ENCODE measurements at regions not wholly inside any gene's neighbourhood (a gene's known extent, or its start where the extent isn't known, plus 50 kb on each side); places are given as distances from the start of the nearest gene placed in this dataset.

GRCh38 chr2:7846607-7847006 lies 835.2 kb upstream of the ID2 start:
- BruUV-seq (replicated peaks) = no TSS peak
- Histone ChIP-seq H3K36me3 (ENCODE audit: control insufficient read depth, insufficient read depth, low read length) (no peaks in the 10 kb centered on the region), H4K20me1 (replicated peaks; ENCODE audit: control insufficient read depth, insufficient read depth, low read length) (no peaks in the 10 kb centered on the region), H3K4me3 (no peak overlapping the region), H3K9me3 (replicated peaks; ENCODE audit: control insufficient read depth, insufficient read depth, low read depth, low read length) (no peaks in the 10 kb centered on the region), H3K9me1 (ENCODE audit: control insufficient read depth, insufficient read depth, low read length) (no peaks in the 10 kb centered on the region), H3K4me1 (replicated peaks in 1 of 2; ENCODE audit: control insufficient read depth in 2 of 2, insufficient read depth in 2 of 2, low read length in 2 of 2) (no peaks in the 10 kb centered on the region), H3K27me3 (ENCODE audit: control insufficient read depth in 2 of 2, insufficient read depth in 2 of 2, low read length in 2 of 2) (no peaks in the 10 kb centered on the region), H3K9ac (ENCODE audit: insufficient read depth in 1 of 2, low read depth in 2 of 2, low read length in 2 of 2) (no peak overlapping the region), H3K4me2 (ENCODE audit: insufficient read depth, low read length) (no peak overlapping the region), H3K79me2 (ENCODE audit: control insufficient read depth, insufficient read depth, low read length) (no peaks in the 10 kb centered on the region), H3K27ac (ENCODE audit: extremely low read depth, low read depth, low read length) (no peak overlapping the region), H2AFZ (ENCODE audit: low read depth, low read length) (no peak overlapping the region)
- ChIA-PET CTCF (ENCODE audit: low intra/inter-chr PET ratio) (no interaction called here), POLR2A (interaction anchor here (0.6 kb wide), 1 partner anchor 112 kb away, joined by 3 read pairs; no protein-coding TSS in a partner anchor)
- in situ Hi-C loops (cut with MboI) (no loop called here), intact Hi-C loops (cut with micrococcal nuclease) (no loop called here)
- DNase-seq (ENCODE audit: extremely low read depth in 1 of 4, low spot score in 3 of 4) (no peak), FAIRE-seq (no peak), ATAC-seq (no peak)
- WGBS (ENCODE audit: insufficient coverage, low coverage, missing lambda C conversion rate) = 2% methylated on average over 5 of the region's 5 CpGs
- TF ChIP-seq CREM (IDR thresholded peaks at IDR 0.05; ENCODE audit: low read depth) (no peak), ZNF830 (CRISPR knock-in tag; IDR thresholded peaks at IDR 0.05) (no peak), RFX5 (IDR thresholded peaks at IDR 0.05; ENCODE audit: low read depth, low read length) (no peak), NFYB (IDR thresholded peaks at IDR 0.05; ENCODE audit: extremely low read depth, insufficient read length) (no peak), TAF15 (IDR thresholded peaks at IDR 0.05; ENCODE audit: low read depth, low read length) (no peak), ATF3 (IDR thresholded peaks at IDR 0.05) (no peak), ATF3 (CRISPR knock-in tag; conservative IDR thresholded peaks at IDR 0.05) (no peak), ATF4 (CRISPR knock-in tag; IDR thresholded peaks at IDR 0.05) (no peak), U2AF2 (optimal IDR thresholded peaks at IDR 0.05; ENCODE audit: low read depth, low read length) (no peak), E2F5 (CRISPR knock-in tag; IDR thresholded peaks at IDR 0.05) (no peak), MEIS2 (IDR thresholded peaks at IDR 0.05; ENCODE audit: partially characterized antibody) (no peak), POLR2A (conservative IDR thresholded peaks at IDR 0.05) (no peak), GATAD2B (IDR thresholded peaks at IDR 0.05; ENCODE audit: borderline replicate concordance) (no peak), KDM2B (CRISPR knock-in tag; IDR thresholded peaks at IDR 0.05) (no peak), MCM7 (IDR thresholded peaks at IDR 0.05) (no peak), HDGF (IDR thresholded peaks at IDR 0.05) (no peak), KDM5B (IDR thresholded peaks at IDR 0.05; ENCODE audit: insufficient replicate concordance, low read depth, low read length) (no peak)

Data from K562 (cell line).